Activated B cell treated with CpG ODN at 0.5 μM for 24 hours (primary cell): ENCODE measurements at regions not wholly inside any gene's neighbourhood (a gene's known extent, or its start where the extent isn't known, plus 50 kb on each side); places are given as distances from the start of the nearest gene placed in this dataset.
A peak's percentile ranks its signal among the peaks of the same experiment; 100 is the strongest.
"Not testable (repeated sequence)": the region's sequence is repeated elsewhere in the genome, so short reads cannot be mapped to it uniquely, and the experiment has no call there.

Experiments used
- ATAC-seq: fragments of 200-7000 bp; cut with Tn5 transposase; one replicate; pipeline ENCODE4 v1.10.0; 2021; ENCODE audit warnings: low read depth, mild to moderate bottlenecking, moderate library complexity
- CTCF ChIA-PET: fragments of 350-600 bp; sonication (Branson Sonifier 250); formaldehyde crosslinking; loops from one replicate; lab custom pipeline; 2021; ENCODE audit warnings: antibody characterized with exemption; lab: Charles Lee
- POLR2A ChIA-PET: fragments of 350-600 bp; sonication (Branson Sonifier 250); formaldehyde crosslinking; loops from one replicate; lab custom pipeline; 2021; ENCODE audit warnings: antibody characterized with exemption; lab: Charles Lee
- DNase-seq: peaks from one replicate; pipeline ENCODE4 v3.0.0; 2022
- H3K27ac Mint-ChIP-seq: one replicate; pipeline ENCODE4 v1.8.0; 2020; ENCODE audit warnings: mixed read lengths
- H3K27me3 Mint-ChIP-seq: one replicate; pipeline ENCODE4 v1.8.0; 2021; ENCODE audit warnings: mixed read lengths
- H3K36me3 Mint-ChIP-seq: one replicate; pipeline ENCODE4 v1.8.0; 2021; ENCODE audit warnings: low read depth, mixed read lengths
- H3K4me1 Mint-ChIP-seq: one replicate; pipeline ENCODE4 v1.8.0; 2021; ENCODE audit warnings: mixed read lengths
- H3K4me3 Mint-ChIP-seq: one replicate; pipeline ENCODE4 v1.8.0; 2020; ENCODE audit warnings: mild to moderate bottlenecking, mixed read lengths
- H3K9me3 Mint-ChIP-seq: one replicate; pipeline ENCODE4 v1.8.0; 2020; ENCODE audit warnings: mixed read lengths
- intact Hi-C: fragments of 100-400 bp; cut with micrococcal nuclease; formaldehyde crosslinking; loops from one replicate; pipeline ENCODE4 v1.15.1; 2024

DNA sequence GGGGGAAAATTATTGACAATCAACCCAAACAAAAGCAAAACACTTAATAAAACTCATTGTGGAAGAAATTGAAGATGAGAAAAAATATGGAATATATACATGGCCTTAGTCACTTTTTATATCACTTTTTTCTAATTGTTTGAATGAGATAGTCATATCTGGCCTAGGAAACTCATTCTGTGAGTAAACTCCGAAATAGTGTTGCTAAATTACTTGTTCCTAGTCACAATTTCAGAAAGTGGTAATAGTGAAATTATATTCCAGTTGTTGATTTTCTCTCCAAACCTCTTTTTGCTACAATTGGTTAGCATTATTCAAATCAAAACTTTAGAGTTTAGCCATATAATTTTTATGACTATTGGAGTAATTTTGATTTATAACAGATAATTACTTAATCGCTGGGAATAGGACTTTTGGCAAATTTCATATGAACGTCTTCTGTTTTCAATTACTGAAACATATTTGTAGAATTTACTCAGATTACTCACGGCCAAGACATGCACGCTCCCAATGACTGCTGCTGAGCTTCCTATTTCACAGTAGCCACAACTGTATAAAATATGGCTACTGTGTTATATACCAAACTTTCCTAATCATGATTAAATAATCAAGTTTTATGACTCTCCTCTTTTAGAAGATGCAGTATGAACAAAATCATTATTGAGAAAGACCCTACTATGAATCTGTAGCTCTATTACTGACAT lies 199.7 kb upstream of the ZNF322 start:
- H3K27ac Mint-ChIP-seq, ATAC-seq, CTCF ChIA-PET, H3K9me3 Mint-ChIP-seq, H3K36me3 Mint-ChIP-seq, DNase-seq, POLR2A ChIA-PET, intact Hi-C loops, H3K4me3 Mint-ChIP-seq, H3K27me3 Mint-ChIP-seq, H3K4me1 Mint-ChIP-seq: not testable (repeated sequence)

DNA sequence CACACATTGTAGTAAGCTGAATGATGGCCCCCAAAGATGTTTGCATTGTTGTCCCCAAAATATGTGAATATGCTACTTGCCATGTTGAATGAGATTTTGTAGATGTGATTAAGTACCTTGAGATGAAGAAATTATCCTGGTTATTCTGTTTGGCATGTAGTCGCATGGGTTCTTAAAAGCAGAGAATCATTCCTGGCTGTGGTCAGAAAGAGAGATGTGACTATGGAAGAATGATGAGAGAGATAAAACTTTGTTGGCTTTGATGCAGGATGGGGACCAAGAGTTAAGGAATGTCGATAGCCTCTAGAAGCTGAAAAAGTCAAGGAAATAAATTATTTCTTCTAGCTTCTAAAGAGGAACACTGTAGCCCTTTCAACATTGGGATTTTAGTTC lies 200.2 kb upstream of the ZNF322 start:
- intact Hi-C loops, H3K36me3 Mint-ChIP-seq, H3K4me1 Mint-ChIP-seq, H3K27ac Mint-ChIP-seq, H3K4me3 Mint-ChIP-seq, POLR2A ChIA-PET, CTCF ChIA-PET, H3K27me3 Mint-ChIP-seq, H3K9me3 Mint-ChIP-seq, DNase-seq, ATAC-seq: not testable (repeated sequence)

DNA sequence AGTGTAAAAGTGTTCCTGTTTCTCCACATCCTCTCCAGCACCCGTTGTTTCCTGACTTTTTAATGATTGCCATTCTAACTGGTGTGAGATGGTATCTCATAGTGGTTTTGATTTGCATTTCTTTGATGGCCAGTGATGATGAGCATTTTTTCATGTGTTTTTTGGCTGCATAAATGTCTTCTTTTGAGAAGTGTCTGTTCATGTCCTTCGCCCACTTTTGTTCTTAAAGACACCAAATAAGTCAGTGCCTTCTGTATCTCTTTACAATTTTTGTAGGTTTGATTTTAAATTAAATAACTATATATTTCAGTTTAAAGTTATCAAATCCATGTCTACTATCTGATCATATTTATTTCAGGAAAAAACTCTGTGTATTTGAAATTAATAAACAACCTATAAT lies 202.4 kb upstream of the ZNF322 start:
- H3K27me3 Mint-ChIP-seq, H3K27ac Mint-ChIP-seq, H3K36me3 Mint-ChIP-seq, H3K4me3 Mint-ChIP-seq, H3K4me1 Mint-ChIP-seq, CTCF ChIA-PET, ATAC-seq, POLR2A ChIA-PET, H3K9me3 Mint-ChIP-seq, intact Hi-C loops, DNase-seq: not testable (repeated sequence)

DNA sequence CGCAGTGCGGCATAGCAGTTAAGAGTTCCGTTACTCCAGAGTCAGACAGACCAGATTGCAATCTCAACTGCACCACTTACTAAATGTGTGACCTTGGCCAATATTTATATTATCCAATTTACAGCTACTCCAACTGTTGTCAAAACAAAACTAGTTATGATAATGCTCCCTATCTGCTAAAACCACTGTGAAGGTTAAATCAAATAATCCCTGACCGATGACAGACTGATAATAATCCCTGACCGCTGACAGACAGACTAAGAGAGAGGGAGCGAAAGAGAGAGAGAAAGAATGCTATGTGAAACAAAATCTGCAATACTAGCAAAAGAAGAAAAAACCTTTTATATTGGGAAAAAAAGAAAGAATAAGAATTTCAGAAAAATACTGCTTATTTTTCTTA lies 204.1 kb upstream of the ZNF322 start:
- H3K4me3 Mint-ChIP-seq, intact Hi-C loops, H3K4me1 Mint-ChIP-seq, DNase-seq, POLR2A ChIA-PET, ATAC-seq, H3K27ac Mint-ChIP-seq, H3K27me3 Mint-ChIP-seq, CTCF ChIA-PET, H3K36me3 Mint-ChIP-seq, H3K9me3 Mint-ChIP-seq: not testable (repeated sequence)

DNA sequence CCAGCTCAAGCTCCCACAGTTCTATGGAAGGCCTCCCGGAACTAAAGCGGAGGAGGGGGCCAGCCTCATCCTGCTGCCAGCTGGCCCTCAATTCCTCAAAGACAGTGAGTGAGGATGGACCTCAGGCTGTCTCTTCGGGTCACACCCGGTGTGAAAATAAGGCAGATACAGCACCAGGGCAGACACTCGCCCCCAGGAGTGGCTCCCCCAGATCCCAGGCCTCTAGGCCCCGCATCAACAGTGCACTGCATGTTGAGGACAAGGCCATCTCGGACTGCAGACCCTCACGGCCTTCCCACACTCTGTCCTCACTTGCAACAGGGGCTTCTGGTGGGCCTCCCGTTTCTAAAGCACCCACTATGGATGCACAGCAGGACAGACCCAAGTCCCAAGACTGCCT lies 239.2 kb upstream of the ZNF322 start:
- H3K9me3 Mint-ChIP-seq, intact Hi-C loops, H3K4me1 Mint-ChIP-seq, ATAC-seq, H3K27me3 Mint-ChIP-seq, H3K27ac Mint-ChIP-seq, H3K4me3 Mint-ChIP-seq, H3K36me3 Mint-ChIP-seq, DNase-seq, CTCF ChIA-PET, POLR2A ChIA-PET: not testable (repeated sequence)

DNA sequence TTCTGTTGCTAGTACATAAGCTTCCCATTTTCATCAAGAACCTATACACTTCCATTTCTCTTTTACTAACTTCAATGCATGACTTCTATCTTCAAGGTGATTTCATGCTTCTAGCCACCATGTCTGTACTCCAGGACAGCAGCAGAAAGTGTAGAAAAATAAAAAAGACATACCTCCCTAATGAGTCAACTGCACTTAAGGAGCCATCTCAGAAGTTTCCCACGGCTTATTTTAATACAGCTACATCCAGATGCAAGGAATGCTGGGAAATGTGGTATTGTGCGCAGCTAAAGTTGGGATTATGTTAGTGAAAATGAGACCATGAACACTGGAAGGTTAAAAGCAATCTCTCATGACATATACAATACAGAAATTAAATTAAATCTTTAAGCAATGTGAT lies 264.7 kb upstream of the ZNF322 start:
- H3K4me1 Mint-ChIP-seq, CTCF ChIA-PET, intact Hi-C loops, DNase-seq, H3K36me3 Mint-ChIP-seq, H3K27me3 Mint-ChIP-seq, H3K27ac Mint-ChIP-seq, H3K9me3 Mint-ChIP-seq, ATAC-seq, H3K4me3 Mint-ChIP-seq, POLR2A ChIA-PET: not testable (repeated sequence)

DNA sequence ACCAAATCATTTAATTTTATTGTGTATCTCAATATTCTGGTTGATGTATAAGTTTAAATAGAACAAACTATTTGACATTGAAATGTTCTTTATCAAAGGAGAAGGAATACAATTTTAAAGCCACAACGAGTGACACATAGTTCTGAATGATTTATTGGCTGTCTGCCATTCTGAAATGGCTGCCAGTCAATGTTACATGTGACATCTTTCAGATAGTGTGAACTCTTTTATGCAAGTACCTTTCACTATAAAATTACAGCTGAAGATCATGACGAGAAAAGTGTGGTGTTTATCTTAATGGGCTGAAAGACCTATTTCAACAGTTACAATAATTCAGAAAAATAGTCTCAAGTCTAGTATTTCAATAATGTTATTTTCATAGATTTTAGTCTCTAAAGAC lies 268.6 kb upstream of the ZNF322 start:
- intact Hi-C loops, H3K27me3 Mint-ChIP-seq, DNase-seq, POLR2A ChIA-PET, ATAC-seq, H3K4me1 Mint-ChIP-seq, CTCF ChIA-PET, H3K9me3 Mint-ChIP-seq, H3K4me3 Mint-ChIP-seq, H3K36me3 Mint-ChIP-seq, H3K27ac Mint-ChIP-seq: not testable (repeated sequence)

DNA sequence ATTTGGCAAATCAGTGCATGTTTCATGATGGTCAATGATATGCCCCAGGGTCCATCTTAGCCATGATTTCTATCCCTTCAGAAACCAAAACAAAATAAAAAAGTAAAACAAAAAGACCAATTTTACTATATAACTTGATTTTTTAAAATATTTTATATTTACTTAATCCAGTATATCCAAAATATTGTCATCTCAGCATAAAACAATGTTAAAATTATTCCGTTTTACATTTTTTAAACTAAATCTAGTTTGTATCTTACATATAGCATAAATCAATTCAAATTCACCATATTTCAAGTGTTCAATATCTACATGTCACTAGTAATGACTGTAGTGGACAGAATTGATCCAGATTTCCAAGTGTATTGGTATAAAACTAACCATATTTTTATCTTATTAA lies 277.7 kb upstream of the ZNF322 start:
- H3K4me3 Mint-ChIP-seq, CTCF ChIA-PET: not testable (repeated sequence)

DNA sequence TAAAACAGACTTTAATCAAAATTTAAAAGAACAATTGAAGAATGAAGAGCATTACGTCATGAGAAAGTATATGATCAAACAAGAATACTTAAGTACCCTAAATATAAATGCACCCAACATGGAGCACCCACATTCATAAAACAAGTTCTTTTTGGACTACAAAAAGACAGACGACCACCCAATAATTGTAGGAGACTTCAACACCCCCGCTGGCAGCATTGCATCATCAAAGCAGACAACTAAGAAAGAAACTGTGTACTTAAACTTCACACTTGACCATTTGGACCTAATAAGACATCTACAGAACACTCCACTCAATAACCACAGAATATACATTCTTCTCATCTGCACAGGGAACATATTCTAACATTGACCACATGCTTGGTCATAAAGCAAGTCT lies 291.7 kb upstream of the ZNF322 start:
- DNase-seq, H3K36me3 Mint-ChIP-seq, H3K27me3 Mint-ChIP-seq, H3K4me3 Mint-ChIP-seq, POLR2A ChIA-PET, CTCF ChIA-PET, H3K4me1 Mint-ChIP-seq, H3K9me3 Mint-ChIP-seq, H3K27ac Mint-ChIP-seq, ATAC-seq: not testable (repeated sequence)
- intact Hi-C loops = loop anchor here (10.0 kb wide), 1 partner anchor 944 kb away; a partner anchor contains a TSS

More for the DNA sequence above, 277.7 kb upstream of the ZNF322 start:
- ATAC-seq, H3K4me1 Mint-ChIP-seq, H3K27me3 Mint-ChIP-seq, POLR2A ChIA-PET, DNase-seq, H3K36me3 Mint-ChIP-seq, intact Hi-C loops, H3K27ac Mint-ChIP-seq, H3K9me3 Mint-ChIP-seq: not testable (repeated sequence)

DNA sequence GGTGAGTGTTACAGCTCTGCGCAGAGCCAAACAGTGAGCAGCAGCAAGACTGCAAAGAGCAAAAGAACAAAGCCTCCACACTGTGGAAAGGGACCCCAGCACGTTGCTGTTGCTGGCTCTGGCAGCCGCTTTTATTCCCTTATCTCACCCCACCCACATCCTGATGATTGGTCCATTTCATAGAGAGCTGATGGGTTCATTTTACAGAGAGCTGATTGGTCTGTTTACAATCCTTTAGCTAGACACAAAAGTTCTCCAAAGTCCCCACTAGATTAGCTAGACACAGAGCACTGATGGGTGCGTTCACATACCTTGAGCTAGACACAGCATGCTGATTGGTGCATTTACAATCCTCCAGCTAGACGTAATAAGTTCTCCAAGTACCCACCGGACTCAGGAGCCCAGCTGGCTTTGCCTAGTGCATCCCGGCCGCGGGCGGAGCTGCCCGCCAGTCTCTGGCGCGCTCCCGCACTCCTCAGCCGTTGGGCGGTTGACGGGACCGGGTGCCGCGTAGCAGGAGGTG lies 291.4 kb upstream of the PRSS16 start:
- DNase-seq, H3K36me3 Mint-ChIP-seq, H3K4me1 Mint-ChIP-seq, H3K9me3 Mint-ChIP-seq, CTCF ChIA-PET, H3K27me3 Mint-ChIP-seq: not testable (repeated sequence)
- POLR2A ChIA-PET = interaction anchor here (1.1 kb wide), 1 partner anchor 191 kb away, joined by 9 read pairs; a partner anchor contains a TSS
- Mint-ChIP-seq H3K4me3 (peak overlapping the region; percentile 82), H3K27ac (peak overlapping the region; percentile 81)
- peak; percentile 41 for ATAC-seq
- intact Hi-C loops = loop anchor here (10.0 kb wide), 1 partner anchor 939 kb away; a partner anchor contains a TSS

DNA sequence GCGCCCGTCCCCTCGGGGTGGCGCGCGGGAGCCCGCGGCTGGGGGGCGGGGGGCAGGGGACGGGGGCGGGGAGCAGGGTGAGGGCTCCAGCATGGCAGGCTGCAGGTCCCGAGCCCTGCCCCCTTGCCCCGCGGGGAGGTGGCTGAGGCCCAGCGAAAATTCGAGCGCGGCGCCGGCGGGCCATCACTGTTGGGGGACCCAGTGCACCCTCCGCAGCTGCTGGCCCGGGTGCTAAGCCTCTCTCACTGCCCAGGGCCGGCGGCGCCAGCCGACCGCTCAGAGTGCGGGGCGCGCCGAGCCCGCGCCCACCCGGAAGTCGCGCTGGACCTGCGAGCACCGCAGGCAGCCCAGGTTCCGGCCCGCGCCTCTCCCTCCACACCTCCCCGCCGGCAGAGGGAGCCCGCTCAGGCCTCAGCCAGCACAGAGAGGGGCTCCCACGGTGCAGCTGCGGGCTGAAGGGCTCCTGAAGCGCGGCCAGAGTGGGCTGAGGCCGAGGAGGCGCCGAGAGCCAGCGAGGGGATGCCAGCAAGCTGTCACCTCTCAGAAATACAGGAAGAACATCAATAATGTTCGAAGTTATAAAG lies 290.8 kb upstream of the PRSS16 start:
- intact Hi-C loops = loop anchor here (10.0 kb wide), 1 partner anchor 938 kb away; a partner anchor contains a TSS
- DNase-seq (peak; percentile 86), ATAC-seq (peak; percentile 86)
- Mint-ChIP-seq H3K27ac (peak overlapping the region; percentile 77), H3K4me3 (peak overlapping the region; percentile 76)
- CTCF ChIA-PET, H3K9me3 Mint-ChIP-seq, H3K27me3 Mint-ChIP-seq, H3K4me1 Mint-ChIP-seq, H3K36me3 Mint-ChIP-seq: not testable (repeated sequence)
- POLR2A ChIA-PET = interaction anchor here (1.1 kb wide), 1 partner anchor 190 kb away, joined by 9 read pairs; a partner anchor contains a TSS
